Heart left ventricle (tissue), 16 donors: ENCODE measurements at regions not wholly inside any gene's neighbourhood (a gene's known extent, or its start where the extent isn't known, plus 50 kb on each side); places are given as distances from the start of the nearest gene placed in this dataset.

Experiments used
- ATAC-seq, 4 donors: fragments of 200-7000 bp; cut with Tn5 transposase; one replicate each; pipeline ENCODE4 v1.9.1; 2020 to 2022; ENCODE audit warnings: moderate library complexity in 4 of 4, mild to moderate bottlenecking in 3 of 4, moderate number of reproducible peaks in 1 of 4
- DNase-seq, 5 donors: peaks; one replicate each; pipeline ENCODE4 v3.0.0-alpha.2; 2020
- H3K27ac ChIP-seq, 12 donors: fragments of 200-600 bp; sonication (generic) in 4 of 12; one replicate each; pipeline versions ENCODE4 v1.5.0 to v1.8.0; 2016 to 2022; ENCODE audit warnings: mild to moderate bottlenecking in 2 of 12
- H3K27me3 ChIP-seq, 9 donors: fragments of 200-600 bp; sonication (generic) in 2 of 9; one replicate each; pipeline versions ENCODE4 v1.5.1 to v1.8.0; 2016 to 2022; ENCODE audit warnings: mild to moderate bottlenecking in 3 of 9
- H3K36me3 ChIP-seq, 9 donors: fragments of 200-600 bp; sonication (generic) in 2 of 9; one replicate each; pipeline versions ENCODE4 v1.5.0 to v1.8.0; 2018 to 2022; ENCODE audit warnings: mild to moderate bottlenecking in 2 of 9
- H3K4me1 ChIP-seq, 12 donors: fragments of 200-600 bp; sonication (generic) in 4 of 12; one replicate each; pipeline versions ENCODE4 v1.5.0 to v1.8.0; 2016 to 2022; ENCODE audit warnings: mild to moderate bottlenecking in 3 of 12
- H3K4me3 ChIP-seq, 12 donors: fragments of 200-600 bp; sonication (generic) in 4 of 12; one replicate each; pipeline versions ENCODE4 v1.5.0 to v1.8.0; 2017 to 2022; ENCODE audit warnings: mild to moderate bottlenecking in 9 of 12, moderate library complexity in 4 of 12
- H3K9me3 ChIP-seq, 12 donors: fragments of 200-600 bp; sonication (generic) in 4 of 12; one replicate each; pipeline versions ENCODE4 v1.5.0 to v1.8.0; 2016 to 2022; ENCODE audit warnings: mild to moderate bottlenecking in 1 of 12
- CTCF ChIP-seq, 12 donors: fragments of 200-600 bp; sonication (generic) in 4 of 12; IDR thresholded peaks; one replicate each; pipeline versions ENCODE4 v1.5.0 to v1.8.0; 2018 to 2022; ENCODE audit warnings: antibody characterized with exemption in 12 of 12, mild to moderate bottlenecking in 5 of 12
- POLR2A ChIP-seq, 2 donors: fragments of 450-650 bp; IDR thresholded peaks; one replicate each; pipeline ENCODE4 v1.6.1; 2017; ENCODE audit warnings: antibody characterized with exemption in 2 of 2, mild to moderate bottlenecking in 2 of 2, moderate library complexity in 2 of 2
- WGBS, 4 donors: extraction: QIAGEN DNeasy Blood & Tissue Kit in 2 of 4; methylation state at CpG; one replicate each; pipeline versions ENCODE4 v1.1.5 to v1.1.7; 2013 to 2018; 5-methylcytosine and 5-hydroxymethylcytosine counted together
- intact Hi-C, 10 donors: fragments of 100-400 bp; cut with DNase I; formaldehyde crosslinking; loops; one replicate each; pipeline versions ENCODE4 v1.11.1 to v1.14.2; 2022
- donor health status: ischemic (EF 13 %, LVEDD 7.1; RV severe dilation, severe dysfunction).
- donor health status: healthy with polysubstance abuse.
- donor health status: DM: no; HTN: yes; CAD: no.
- donor health status: DM: no; HTN: no; CAD: no.
- donor health status: ischemic (EF 25% LVEDD 6.9; RV normal size, moderate dysfunction).
- donor health status: ischemic (EF 25% LVEDD 5.7; RV mildly dilated, moderate dysfunction).
- donor health status: healthy.
- donor health status: DM: yes; HTN: yes; CAD: no.
- donor health status: ischemic (EF 35%, LVEDD 5.7; RV mildly dilated, moderate dysfunction).
- donor health status: nonischemic (EF 11% LVEDD 7.7; RV severe dilation, severe dysfunction).
- donor health status: DM: yes; HTN: yes; CAD: no.
- donor health status: PGD.
- donor health status: ischemic (EF 29% LVEDD 5.4; RV normal size, mild dysfunction).
- donor health status: nonischemic (EF 23%, LVEDD 6.1; RV moderate dilation, normal function).

DNA sequence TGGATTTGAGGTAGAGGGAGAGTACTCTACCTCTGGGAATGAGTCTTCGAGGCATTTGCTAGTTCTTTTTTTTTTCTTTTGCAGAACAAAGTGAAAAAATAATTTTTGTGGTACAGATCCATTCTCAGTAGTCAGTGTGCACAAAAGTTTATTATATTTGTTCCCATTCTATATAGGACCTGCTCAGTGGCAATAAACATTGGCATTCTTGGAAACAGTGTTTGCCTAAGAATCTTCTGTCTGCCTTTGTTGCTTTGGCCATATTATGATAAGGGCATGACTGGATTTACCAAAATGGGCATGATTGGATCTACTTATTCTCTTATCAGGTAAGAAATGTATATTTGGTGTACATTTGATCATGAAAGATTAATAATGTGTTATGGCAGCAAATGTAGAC, 583.3 kb downstream of the PLCL1 start:
- H3K27me3 ChIP-seq: no peaks in the 10 kb centered on the region
- H3K4me1 ChIP-seq: no peaks in the 10 kb centered on the region
- DNase-seq (no peak), ATAC-seq (no peak)
- H3K36me3 ChIP-seq: no peaks in the 10 kb centered on the region
- TF ChIP-seq POLR2A (IDR thresholded peaks at IDR 0.05) (no peak), CTCF (IDR thresholded peaks at IDR 0.05) (no peak)
- no peak overlapping the region for H3K4me3 ChIP-seq
- no peaks in the 10 kb centered on the region for H3K9me3 ChIP-seq
- 0% methylated on average over 1 of the region's 1 CpG for WGBS, 4 donors
- H3K27ac ChIP-seq: no peak overlapping the region
- intact Hi-C loops: no loop called here

DNA sequence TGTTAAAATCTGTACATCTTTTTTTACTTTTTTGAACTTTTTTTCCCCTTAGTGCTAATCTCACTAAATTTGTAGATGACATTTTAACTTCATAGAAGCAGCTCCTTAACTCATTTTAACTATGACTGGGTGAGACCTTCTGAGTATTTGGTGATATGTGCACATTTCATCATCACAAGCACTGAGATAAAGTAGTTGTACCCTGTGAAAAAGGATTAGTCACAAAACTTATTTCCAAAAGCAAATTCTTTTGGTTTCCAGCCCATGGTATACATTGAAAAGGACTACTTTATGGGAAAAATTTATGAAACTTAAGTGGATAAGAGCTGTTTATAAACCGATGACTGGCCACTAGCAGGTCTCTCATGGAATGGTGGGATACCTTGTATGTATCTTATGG, 581.5 kb downstream of the PLCL1 start:
- Histone ChIP-seq H3K9me3 (no peaks in the 10 kb centered on the region), H3K27me3 (no peaks in the 10 kb centered on the region), H3K36me3 (no peaks in the 10 kb centered on the region), H3K4me3 (no peak overlapping the region), H3K27ac (no peak overlapping the region), H3K4me1 (no peaks in the 10 kb centered on the region)
- DNase-seq (no peak), ATAC-seq (no peak)
- no peak for TF ChIP-seq POLR2A (IDR thresholded peaks at IDR 0.05)
- TF ChIP-seq CTCF (IDR thresholded peaks at IDR 0.05): no peak
- WGBS, 4 donors: 85 to 93% (median 88%) methylated on average over 1 of the region's 1 CpG
- intact Hi-C loops: no loop called here

DNA sequence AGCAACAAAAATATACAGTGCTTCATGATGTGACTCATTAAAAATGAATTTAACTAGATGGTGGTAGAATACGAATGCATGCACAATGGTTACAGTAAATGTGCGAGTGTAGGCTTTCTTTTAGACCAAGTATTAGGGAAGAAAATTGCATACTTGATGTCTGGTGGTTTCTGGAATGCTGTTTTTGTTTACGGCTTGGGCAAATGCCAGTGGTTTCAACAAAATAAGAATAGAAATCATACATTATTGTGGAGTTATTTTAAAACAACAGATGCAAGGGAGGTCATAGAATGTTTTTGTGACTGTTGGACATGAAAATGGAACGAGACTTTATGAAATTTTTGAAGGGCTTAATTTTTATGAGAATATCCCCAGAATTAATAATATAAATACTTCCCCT, 580.9 kb downstream of the PLCL1 start:
- 75 to 89% (median 80%) methylated on average over 4 of the region's 4 CpGs for WGBS, 4 donors
- Histone ChIP-seq H3K27ac (no peak overlapping the region), H3K36me3 (no peaks in the 10 kb centered on the region), H3K27me3 (no peaks in the 10 kb centered on the region), H3K4me3 (no peak overlapping the region), H3K9me3 (no peaks in the 10 kb centered on the region), H3K4me1 (no peaks in the 10 kb centered on the region)
- intact Hi-C loops: no loop called here
- ATAC-seq (no peak), DNase-seq (no peak)
- TF ChIP-seq CTCF (IDR thresholded peaks at IDR 0.05) (no peak), POLR2A (IDR thresholded peaks at IDR 0.05) (no peak)

- no peaks in the 10 kb centered on the region for H3K9me3 ChIP-seq
- no peaks in the 10 kb centered on the region for H3K4me1 ChIP-seq
- H3K36me3 ChIP-seq: no peaks in the 10 kb centered on the region
- no peak overlapping the region for H3K4me3 ChIP-seq
- ATAC-seq (no peak), DNase-seq (no peak)
- H3K27me3 ChIP-seq: no peaks in the 10 kb centered on the region
- no peak overlapping the region for H3K27ac ChIP-seq
- no peak for TF ChIP-seq POLR2A (IDR thresholded peaks at IDR 0.05)
- TF ChIP-seq CTCF (IDR thresholded peaks at IDR 0.05): no peak
- intact Hi-C loops: no loop called here
Observed at GRCh38 chr2:198383392-198383791, 579.0 kb downstream of the PLCL1 start.
